ENCODE measurements at regions not wholly inside any gene's neighbourhood (a gene's known extent, or its start where the extent isn't known, plus 50 kb on each side); places are given as distances from the start of the nearest gene placed in this dataset.
A peak's percentile ranks its signal among the peaks of the same experiment; 100 is the strongest.

DNA sequence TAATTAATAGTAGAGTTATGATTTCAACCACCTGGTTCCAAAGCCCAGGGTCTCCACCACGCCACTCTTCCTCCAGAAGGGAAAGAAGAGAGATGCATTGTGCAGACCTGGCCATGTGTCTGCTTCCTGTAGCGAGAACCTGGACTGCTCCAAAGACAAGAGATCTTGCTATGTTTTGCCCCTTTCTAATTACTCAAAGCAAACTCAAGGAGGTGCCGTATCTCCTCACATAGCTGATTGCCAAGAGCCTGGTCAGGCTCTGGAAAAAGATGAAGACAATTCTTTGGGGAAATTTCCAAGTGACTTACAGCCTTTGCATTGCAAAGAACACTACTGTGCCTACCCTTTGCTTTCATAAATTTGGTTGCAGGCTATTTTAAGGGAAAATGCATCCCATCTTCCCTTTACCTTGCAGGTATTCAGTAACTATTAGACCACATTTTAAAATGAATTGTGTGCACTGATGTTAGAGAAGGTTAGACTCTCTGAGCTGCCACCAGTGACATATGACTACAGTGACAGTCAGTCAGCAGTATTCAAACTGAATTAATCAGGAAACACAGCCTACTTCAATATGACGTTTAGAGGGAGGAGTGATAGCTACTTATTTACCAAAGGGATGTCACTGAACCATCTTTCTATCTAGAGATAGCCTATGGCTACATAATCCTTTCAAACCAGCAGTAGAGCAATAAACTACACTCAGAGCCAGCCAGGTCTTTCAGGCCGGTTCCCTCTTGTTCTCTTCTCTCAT, 842.1 kb upstream of the FANCL start:
- no peak for DNase-seq

DNA sequence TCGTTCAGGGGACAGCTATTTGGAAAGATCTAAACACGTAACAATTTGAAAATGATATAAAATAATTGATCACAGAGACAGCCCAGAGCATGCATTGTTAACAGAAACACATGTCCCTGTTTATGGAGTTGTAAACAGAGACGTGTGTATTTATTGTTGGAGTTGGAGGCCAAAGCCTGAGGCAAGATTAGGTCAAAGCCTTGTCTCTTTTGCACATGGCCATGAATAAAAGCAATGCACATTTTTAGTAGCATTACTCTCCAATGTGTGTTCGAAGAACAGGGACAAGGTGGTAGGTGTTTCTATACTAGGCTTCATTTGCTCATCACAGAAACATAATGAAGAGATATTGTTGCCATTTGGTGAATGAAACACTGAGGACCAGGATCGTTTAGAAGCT, 841.5 kb upstream of the FANCL start:
- no peak for DNase-seq

DNA sequence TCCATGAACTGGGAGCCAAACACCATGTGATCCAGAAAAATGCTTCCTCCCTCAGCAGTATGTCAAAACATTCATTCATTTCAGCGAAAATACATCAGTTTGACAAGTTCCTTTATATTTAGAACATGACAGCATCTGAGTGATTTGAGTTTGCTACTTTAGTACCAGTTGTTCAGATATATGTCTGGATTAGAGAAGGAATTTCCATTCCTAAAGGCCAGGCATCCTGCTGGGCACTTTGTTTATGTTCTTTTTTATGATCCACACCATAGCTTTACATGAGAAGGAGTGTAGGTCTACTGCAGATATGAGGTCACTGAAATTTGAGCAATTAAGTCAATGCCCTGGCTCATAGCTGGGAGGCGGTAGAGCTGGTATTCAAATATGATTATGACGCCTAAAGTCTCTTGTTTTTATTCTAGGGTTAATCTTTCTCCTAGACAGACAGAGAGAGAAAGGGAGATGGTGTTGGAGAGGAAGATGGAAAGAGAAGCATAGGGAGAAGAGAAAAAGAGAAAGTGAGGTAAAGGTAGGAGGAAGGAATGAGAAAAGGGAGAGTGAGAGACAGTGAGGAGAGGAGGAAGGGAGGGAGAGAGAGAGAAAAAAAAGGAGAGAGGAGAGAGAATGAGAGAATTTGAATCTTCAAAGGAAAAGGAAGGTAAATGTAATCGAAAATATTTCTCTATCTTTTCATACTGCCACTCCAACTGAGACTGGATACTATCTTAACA, 839.5 kb upstream of the FANCL start:
- peak; percentile 24 for DNase-seq

DNA sequence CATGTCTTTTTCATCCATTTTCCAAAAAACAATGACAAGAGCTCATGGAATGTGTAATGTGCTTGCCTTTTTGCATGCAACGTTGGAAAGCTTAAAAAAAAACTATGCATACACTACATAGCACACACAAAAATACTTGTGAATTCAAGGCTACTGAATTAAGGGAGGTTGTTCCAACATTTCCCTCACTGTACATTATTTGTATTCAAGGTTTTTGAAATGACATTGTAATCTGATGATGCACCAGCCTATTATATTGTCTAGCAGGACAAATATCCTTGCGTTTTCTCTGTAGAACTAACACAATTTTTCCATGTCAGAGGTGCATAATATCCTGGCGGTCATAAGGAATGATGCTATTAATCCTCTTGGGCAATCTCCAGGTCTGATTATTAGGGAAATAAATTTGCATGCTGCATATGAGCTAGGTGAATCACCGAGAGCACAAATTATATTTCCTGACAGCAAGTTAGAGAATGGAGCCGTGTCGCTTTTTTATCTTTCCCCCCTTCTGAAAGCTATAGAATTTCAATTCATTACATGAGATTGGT, 836.9 kb upstream of the FANCL start:
- DNase-seq = no peak

DNA sequence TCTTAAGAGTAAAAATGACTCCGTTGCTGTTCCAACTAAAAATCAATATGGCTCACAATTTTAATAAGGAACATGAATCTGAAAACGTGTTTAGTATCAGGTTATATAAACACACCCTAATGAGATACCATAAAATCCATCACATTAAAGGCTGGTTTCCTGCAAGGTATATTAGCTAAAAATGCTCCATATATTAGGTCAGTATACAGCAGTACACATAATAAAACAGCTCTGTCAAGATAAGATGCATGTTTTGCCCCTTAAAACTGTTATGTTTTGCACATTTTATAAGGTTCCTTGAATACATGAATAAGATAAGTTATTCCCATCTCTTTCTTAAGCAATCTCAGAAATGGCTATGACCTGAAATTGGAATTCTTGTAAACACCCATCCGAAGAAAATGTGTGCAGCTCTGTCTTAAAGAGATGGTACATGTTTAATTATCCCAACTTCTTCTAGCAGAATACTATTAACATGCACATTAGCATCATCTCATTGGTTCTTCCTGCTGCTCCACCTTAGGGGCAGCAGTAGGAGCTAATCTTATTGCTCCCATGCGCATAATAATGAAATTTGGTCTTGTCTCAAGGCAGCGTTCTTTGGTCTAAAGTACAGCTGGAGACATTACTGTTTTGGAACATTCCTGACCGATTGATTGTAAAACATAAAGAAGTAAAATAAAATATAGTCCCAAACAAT, 836.1 kb upstream of the FANCL start:
- DNase-seq = no peak

DNA sequence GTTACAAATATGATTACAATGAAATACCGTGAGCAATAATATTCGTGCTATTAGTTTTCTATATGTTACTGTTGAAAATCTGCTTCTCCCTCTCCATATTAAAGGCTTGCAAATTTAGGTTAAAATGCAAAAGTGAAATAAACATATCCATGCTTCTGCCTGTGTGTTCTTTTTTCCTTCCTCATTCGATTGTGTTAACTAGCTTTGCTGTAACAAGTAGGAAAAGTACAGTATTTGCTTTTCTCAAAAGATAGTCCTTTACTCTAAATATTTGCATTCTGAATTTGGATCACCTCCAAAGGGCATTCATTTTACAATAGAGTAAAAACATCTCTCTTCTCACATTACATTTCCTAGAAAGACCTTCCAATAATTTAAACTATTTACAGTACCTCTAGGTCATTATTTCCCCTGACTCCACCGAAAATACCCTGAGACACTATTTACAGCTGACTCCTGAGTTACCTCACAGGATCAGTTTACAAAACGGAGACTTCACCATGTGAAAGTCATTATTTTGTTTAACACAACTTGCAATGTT, 835.0 kb upstream of the FANCL start:
- DNase-seq = no peak

DNA sequence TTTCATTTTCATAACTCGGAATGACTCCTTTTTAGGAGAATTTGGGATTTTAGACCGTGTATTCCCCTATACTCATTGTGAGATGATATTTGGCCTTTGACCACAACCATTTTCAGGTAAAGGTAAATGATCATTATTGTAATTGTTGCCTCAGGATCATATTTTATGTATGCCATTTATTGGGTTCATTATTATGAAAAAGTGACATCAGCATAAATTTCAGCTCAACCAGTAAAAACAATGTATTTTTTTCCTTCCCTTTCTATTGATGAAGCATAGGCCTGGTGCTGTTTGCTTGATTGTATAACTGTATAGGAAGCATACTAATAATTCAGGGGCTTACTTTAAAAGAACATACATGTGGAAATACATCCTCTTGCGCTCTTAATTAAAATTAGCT, 832.9 kb upstream of the FANCL start:
- no peak for DNase-seq

DNA sequence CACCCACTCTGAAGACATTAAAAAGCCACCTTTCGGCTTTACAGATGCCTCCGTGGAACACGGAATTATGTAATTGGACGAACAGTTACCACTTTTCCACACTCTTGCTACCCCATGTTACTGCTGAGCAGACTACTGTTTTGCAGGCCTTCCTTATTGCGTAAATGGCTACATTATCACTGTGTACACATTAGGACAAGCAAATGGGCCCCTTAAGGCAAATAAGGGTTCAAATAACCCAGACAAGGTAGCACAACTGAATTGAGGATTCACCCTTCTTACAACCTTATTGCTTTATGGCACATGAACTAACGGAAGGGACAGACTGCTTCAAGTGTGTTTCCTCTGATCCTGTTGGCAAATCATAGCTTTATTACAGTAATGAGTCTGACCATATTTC, 832.2 kb upstream of the FANCL start:
- DNase-seq = no peak

DNA sequence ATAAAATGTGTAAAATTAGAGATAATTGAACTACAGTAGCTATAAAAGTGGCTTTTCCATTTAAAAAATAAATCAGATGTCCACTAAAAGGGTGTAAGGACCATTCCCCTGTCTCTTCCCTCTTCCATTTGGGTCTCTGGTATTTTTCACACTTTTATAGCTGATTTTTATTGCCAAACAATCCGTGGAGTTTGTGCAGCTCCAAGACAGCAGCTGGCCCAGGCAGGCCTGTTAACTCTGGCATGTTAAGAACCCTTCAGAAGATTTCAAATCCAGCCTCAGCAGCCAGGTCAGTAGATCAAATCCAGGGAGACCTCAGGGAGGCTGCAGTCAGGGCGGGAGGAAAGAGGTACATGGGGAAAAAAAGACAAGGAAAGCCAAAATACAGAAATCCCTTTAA, 827.1 kb upstream of the FANCL start:
- DNase-seq = no peak

DNA sequence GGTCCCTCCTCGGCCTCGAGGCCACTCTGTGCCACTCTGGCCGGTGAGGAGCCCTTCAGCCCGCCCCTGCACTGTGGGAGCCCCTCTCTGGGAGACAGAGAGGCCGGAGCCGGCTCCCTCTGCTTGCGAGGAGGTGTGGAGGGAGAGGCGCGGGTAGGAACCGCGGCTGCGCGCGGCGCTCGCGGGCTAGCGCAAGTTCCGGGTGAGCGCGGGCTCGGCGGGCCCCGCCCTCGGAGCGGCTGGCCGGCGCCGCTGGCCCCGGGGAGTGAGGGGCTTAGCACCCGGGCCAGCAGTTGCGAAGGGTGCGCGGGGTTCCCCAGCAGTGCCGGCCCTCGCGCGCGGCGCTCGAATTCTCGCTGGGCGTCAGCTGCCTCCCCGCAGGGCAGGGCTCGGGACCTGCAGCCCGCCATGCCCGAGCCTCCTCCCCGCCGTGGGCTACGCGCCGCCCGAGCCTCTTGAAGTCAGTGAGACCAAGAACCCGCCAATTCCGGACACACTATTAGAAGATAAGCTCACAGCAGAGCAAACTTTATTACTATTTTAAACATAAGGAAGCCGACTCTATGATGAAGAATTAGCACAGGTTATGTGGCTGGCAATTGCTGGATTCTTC, 825.8 kb upstream of the FANCL start:
- no peak for DNase-seq

DNA sequence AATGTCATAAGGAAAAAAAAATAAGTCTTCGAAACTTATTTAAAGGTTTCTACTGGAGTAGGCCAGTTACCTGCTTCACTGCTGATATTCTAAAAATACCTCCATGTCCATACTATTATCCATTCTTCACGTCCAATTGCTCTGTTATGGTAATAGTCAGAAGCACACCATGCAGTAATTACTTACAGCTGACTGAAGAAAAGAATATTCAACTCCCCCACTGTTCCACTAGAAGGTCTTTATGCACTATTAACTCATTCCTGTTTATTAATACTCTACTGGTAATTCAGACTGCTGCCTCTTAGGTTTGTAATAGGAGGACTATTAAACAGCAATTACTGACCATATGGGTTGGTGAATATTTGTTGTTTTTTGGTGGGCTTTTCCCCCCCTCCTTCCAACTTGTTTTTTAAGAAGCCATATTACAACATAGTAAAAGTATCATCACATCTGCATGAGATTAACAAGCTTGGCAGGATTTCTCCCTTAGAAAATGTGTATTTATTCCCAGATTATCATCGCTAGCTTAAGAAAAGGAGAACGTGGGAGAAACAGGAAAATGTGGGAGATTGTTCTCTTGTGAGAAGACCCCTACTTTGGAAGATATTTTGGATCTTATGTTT, 806.4 kb upstream of the FANCL start:
- DNase-seq = no peak

DNA sequence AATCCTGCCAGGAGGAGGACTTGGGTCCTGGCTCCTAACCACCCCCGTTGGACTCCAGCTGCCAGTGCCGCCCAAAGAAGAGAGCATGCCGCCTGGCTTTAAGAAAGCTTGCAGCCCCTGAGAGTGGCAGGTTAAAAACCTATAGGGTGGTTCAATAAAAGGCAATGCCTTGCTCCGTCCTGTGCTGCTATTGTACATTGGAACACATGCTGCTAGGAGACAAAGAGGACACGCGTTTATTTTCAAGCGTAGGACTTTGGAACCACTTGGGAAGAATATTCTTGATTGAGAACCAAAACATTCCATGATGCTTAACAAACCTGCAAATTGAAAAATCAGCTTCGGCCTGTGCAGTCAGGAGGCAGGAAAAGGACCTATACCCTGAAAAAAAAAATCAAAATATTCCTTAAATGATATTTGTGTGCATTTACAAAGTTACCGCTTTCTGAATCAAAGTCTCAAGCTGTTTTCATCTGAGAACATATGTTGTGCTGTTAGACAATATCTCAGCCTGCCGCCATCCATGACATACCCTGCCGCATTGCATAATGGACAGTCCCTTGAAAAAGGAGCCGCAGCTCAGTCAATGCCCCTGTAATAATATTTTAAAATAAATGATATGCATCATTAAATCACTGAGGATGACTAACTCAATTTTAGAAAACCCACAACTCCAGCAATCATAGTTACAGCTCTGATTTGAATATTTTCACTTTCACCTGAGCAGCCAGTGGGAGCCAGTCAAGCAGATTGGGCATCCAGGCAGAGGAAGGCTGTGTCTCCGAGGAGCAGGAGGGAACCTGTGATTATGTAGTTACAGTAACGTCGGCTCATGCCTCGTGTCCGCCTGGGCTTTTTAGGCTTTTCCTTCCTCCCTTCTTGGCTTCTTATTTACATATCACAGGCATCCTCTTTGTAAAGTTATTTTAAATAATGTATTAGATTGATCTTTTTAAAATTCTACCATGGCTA, 805.6 kb upstream of the FANCL start:
- DNase-seq = no peak

DNA sequence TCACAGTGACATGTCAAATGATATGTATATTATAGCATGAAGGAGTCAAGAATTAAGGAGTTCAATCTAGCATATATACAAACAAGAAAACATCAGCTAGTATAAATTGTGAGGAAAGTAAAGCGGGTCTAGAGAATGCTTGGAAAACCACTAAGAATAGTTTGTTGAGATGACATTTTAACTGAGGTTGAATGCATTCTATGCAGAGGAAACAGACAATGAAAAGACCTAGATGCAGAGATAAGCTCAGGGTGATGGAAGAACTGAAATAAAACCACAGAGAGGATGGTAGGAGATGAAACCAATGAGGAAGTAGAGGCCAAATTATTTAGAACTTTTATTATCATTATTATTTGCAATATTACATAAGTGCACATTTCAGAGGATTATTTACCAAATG, 803.6 kb upstream of the FANCL start:
- DNase-seq = no peak

DNA sequence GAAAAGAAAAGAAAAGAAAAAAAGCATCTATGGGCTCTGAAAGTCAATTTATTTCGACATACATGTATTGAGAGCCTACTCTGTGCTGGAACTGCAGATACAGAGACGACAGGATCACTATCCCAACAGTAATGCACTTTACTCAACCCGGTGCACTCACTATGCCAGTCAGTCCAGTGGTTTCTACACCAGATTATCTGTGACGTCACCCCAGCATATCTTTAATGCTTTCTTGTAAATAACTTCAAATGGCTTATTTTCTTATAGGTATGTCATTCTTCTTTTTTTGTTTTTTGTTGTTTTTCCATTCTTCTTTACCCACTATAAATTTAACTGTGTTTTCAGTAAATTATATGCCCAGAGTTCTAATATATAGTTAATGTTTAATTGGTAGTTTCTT, 800.0 kb upstream of the FANCL start:
- DNase-seq = no peak

DNA sequence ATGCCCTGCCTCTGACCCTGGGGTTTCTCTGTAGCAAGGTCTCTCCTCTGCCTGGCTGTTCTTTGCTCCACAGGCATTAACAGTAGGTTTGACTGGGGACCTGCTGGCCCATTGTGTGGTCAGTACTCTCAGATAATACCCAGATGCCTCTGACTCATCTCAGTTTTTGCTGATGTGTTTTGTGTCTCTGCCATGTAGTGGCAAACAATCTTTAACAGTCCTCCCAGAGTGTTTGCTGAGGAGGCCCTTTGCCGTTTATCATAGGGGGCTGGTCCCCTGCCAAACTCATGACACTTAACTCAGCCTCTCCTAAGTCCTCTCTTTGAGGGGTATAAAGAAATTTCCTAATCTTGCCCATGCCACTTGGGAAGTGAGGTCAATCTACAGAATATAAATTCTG, 793.7 kb upstream of the FANCL start:
- DNase-seq = no peak

DNA sequence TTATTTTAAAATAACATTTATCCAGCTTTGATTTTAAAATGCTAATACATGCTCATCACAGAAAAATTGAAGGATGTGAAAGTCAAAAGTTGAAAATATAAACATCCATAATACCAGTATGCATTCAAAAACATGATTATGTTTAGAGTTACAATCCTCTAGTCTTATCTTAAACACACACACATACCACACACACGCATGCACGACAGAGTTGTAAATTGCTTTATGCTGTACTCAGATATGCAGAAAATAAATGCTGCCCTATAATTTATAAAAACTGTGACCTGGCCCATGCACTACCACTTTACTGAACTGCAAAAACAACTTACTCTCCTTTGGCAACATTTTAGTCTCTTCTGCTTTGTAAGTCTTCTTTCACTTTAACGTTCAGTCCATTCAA, 793.0 kb upstream of the FANCL start:
- no peak for DNase-seq

DNA sequence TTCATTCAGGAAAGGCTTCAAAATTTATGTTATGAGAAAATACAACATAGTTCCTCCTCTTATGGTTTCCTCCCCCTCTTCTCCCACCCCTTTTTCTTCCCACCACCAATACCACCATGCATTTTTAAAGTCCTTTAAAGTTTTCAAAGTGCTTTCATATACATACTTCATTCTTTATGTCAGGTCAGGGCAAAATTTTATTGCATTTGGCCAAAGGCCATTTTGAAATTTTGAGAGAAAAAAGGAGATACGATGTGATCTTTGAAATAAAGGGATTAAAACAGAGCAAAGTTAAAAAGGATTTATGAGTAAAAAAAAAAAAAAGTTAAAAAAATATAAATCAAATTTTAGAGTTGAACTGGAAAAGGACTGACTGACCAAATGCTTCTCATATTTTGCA, 792.5 kb upstream of the FANCL start:
- DNase-seq = no peak

DNA sequence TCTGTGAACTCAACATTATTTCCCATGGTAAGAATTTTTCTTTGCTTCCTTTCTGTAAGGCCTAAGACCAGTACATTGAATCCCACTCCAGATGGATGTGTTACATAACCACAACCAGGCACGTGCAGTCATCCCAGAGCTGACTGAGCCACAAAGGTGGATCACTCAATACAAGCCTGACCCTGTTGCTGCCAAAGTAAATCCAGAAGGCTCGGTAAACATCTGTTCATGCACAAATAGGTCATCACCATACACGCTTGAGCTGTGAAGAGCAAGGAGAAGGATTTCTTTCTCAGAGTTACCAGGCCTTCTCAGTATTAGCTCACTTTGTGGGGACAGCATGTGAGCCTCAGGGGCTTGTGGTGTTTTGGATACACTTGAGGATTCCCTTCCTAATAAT, 791.4 kb upstream of the FANCL start:
- DNase-seq = peak; percentile 72

DNA sequence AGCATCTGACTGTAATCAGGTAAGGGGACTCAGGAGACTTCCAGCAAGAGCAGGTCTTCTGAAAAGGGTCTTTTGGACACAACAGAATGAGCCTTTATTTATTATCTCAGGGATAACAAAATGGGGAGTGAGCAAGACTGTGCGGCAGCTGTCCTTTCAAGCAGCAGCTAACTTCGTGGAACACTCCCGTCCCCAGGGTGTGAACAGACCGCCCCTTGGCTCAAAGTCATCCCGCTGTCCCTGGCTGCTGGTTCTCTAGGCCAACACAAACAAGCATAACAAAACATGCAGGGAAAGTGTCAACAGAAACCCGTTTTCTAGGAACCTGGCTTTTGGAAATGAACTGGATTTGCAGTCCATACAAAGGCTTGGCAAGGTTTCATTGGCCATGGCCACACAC, 787.9 kb upstream of the FANCL start:
- peak; percentile 26 for DNase-seq

DNA sequence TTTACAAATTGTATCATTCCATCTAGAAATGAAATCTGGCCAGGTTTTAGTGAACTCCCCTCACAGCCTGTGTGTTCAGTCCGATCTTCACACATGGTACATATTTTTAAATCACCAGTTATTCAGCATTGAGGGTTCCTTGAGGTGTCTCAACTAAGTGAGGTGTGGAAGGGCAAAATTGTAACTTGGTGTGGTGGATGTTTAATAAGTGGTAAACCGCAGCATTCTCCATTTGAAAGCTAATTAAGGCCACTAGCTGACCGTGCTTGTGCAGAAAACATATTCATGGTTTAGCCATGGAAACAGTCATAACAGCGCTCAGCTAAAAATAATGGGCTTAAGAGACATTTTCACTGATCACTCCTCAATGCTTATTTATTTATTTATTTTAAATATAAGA, 786.2 kb upstream of the FANCL start:
- no peak for DNase-seq

DNA sequence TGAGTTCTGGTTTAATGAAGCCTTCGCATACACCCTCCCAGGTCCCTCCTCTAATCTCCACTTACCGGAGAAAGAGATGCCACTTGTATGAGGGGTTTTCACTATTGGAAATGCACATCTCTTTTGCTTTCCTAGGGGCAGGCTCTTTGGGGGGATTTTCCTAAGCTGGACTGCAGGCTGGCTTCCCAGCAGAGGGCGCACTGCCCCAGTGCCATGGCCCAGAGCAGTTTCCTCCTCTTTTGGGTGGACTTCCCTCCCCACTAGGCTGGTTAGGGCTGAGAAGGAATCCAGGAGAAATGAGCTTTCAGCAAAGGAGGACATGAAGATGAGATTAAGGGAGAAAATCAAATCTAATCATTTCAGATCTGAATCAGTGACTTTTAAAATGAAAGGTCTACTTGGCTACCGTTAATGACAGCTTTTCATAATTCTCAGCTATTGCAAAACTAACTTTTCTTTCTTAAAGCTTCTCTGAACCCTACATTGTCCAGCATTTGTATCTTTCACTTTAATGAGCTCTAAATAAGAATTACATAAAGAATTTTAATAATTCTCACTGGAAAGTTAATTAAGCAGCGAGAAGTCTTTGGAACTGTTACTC, 784.1 kb upstream of the FANCL start:
- DNase-seq = no peak
